ENCODE measurements at regions not wholly inside any gene's neighbourhood (a gene's known extent, or its start where the extent isn't known, plus 50 kb on each side); places are given as distances from the start of the nearest gene placed in this dataset.

DNA sequence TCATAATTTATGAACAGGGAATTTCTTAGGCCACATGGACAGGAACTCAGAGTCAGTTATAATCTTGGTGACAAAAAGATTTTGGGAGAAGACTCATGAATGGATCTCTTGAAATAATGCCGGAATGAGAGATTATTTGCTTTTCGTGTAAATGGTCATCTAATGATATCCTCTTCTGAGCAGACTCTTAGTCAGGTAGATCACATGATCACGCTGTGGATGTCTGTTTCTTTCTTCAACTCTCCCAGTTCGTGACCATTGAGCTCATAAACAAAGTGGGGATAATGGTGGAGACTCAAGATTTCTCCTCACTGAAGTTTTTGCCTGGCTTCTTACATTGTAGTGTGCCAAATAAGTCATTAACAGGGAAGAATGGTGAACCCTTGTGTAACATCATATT is 133.1 kb upstream of the CBLB start:
- Histone ChIP-seq H3K27ac (replicated peaks in 1 of 4) (no peak overlapping the region), H3K4me1 (peaks cover 0 to 7% (median 0%) of the 10 kb centered on the region in 4 donors), H3K36me3 (no peaks in the 10 kb centered on the region), H3K4me3 (no peak overlapping the region), H3K9me3 (peaks cover 0 to 7% (median 3%) of the 10 kb centered on the region in 4 donors), H3K27me3 (no peaks in the 10 kb centered on the region)
- intact Hi-C loops (cut with DNase I): no loop called here
- no peak for DNase-seq (ENCODE audit: extremely low spot score)
- TF ChIP-seq POLR2A (IDR thresholded peaks at IDR 0.05; ENCODE audit: low read depth) (no peak), EP300 (IDR thresholded peaks at IDR 0.05) (no peak), POLR2AphosphoS5 (IDR thresholded peaks at IDR 0.05) (no peak)
- TF ChIP-seq, protein P1, sequence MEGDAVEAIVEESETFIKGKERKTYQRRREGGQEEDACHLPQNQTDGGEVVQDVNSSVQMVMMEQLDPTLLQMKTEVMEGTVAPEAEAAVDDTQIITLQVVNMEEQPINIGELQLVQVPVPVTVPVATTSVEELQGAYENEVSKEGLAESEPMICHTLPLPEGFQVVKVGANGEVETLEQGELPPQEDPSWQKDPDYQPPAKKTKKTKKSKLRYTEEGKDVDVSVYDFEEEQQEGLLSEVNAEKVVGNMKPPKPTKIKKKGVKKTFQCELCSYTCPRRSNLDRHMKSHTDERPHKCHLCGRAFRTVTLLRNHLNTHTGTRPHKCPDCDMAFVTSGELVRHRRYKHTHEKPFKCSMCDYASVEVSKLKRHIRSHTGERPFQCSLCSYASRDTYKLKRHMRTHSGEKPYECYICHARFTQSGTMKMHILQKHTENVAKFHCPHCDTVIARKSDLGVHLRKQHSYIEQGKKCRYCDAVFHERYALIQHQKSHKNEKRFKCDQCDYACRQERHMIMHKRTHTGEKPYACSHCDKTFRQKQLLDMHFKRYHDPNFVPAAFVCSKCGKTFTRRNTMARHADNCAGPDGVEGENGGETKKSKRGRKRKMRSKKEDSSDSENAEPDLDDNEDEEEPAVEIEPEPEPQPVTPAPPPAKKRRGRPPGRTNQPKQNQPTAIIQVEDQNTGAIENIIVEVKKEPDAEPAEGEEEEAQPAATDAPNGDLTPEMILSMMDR (IDR thresholded peaks at IDR 0.05): no peak
- WGBS: 94% methylated on average over 4 of the region's 4 CpGs

GRCh38 chr3:106004137-106004681 is 135.4 kb upstream of the CBLB start:
- WGBS: 69% methylated on average over 5 of the region's 5 CpGs
- no peak for TF ChIP-seq POLR2A (IDR thresholded peaks at IDR 0.05; ENCODE audit: low read depth)
- TF ChIP-seq POLR2AphosphoS5 (IDR thresholded peaks at IDR 0.05): no peak
- TF ChIP-seq, protein P1 (IDR thresholded peaks at IDR 0.05): no peak
- TF ChIP-seq EP300 (IDR thresholded peaks at IDR 0.05): no peak
- DNase-seq (ENCODE audit: extremely low spot score): no peak
- Histone ChIP-seq H3K27ac (replicated peaks in 1 of 4) (no peak overlapping the region), H3K9me3 (peaks cover 0 to 4% (median 0%) of the 10 kb centered on the region in 4 donors), H3K4me3 (peak overlapping the region in 3 of 4 donors; percentile 1 to 24 (median 14)), H3K4me1 (no peaks in the 10 kb centered on the region), H3K36me3 (no peaks in the 10 kb centered on the region), H3K27me3 (no peaks in the 10 kb centered on the region)
- intact Hi-C loops (cut with DNase I): no loop called here

- intact Hi-C loops (cut with DNase I): no loop called here
- Histone ChIP-seq H3K27me3 (no peaks in the 10 kb centered on the region), H3K4me1 (no peaks in the 10 kb centered on the region), H3K9me3 (no peaks in the 10 kb centered on the region), H3K27ac (replicated peaks in 1 of 4) (no peak overlapping the region), H3K4me3 (no peak overlapping the region), H3K36me3 (no peaks in the 10 kb centered on the region)
- 90% methylated on average over 3 of the region's 3 CpGs for WGBS
- TF ChIP-seq, protein P1 (IDR thresholded peaks at IDR 0.05): no peak
- TF ChIP-seq POLR2AphosphoS5 (IDR thresholded peaks at IDR 0.05) (no peak), POLR2A (IDR thresholded peaks at IDR 0.05; ENCODE audit: low read depth) (no peak), EP300 (IDR thresholded peaks at IDR 0.05) (no peak)
- DNase-seq (ENCODE audit: extremely low spot score): no peak
Measured at GRCh38 chr3:106004826-106005225, 136.0 kb upstream of the CBLB start.

DNA sequence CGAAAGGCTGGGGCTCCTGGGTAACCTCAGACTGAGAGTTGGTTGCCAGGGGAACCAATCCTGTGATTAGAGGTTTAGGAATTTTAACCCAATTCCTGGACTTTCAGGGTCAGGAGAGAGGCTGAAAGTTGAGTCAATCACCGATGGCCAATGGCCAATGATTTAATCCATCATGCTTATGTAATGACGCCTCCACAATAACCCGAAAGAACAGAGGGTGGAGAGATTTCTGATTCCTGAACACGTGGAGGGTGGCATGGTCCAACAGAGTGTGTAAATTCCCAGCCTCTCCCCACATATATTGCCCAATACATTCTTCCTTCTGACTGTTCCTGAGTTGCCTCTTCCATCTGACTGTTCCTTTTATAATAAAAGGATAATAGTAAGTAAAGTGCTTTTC is 137.2 kb upstream of the CBLB start:
- no peak overlapping the region for H3K27ac ChIP-seq (replicated peaks in 1 of 4)
- no peak for DNase-seq (ENCODE audit: extremely low spot score)
- H3K9me3 ChIP-seq: no peaks in the 10 kb centered on the region
- no peak overlapping the region for H3K4me3 ChIP-seq
- no peaks in the 10 kb centered on the region for H3K27me3 ChIP-seq
- intact Hi-C loops (cut with DNase I): no loop called here
- TF ChIP-seq POLR2A (IDR thresholded peaks at IDR 0.05; ENCODE audit: low read depth) (no peak), EP300 (IDR thresholded peaks at IDR 0.05) (no peak), POLR2AphosphoS5 (IDR thresholded peaks at IDR 0.05) (no peak)
- TF ChIP-seq, protein P1 (IDR thresholded peaks at IDR 0.05): no peak
- H3K36me3 ChIP-seq: no peaks in the 10 kb centered on the region
- no peaks in the 10 kb centered on the region for H3K4me1 ChIP-seq
- WGBS: 84% methylated on average over 5 of the region's 5 CpGs

DNA sequence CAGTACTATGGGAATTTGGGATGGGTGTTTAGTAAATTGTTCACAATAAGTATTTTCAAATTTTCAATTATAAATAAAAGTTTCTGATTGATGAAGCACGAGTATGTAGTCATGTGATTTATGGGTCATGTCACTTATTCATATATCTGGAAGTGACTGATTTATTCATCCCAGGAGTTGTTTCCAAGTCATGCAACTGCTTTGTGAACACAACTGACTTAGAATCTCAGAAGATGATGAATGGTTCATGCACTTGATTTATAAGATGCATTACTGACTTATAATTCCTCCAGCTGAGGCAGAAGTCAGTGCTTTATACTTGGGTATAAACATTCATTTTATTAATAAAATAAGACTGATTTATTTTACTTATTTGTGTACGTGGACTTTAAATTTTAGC is 137.8 kb upstream of the CBLB start:
- H3K4me1 ChIP-seq: no peaks in the 10 kb centered on the region
- no peaks in the 10 kb centered on the region for H3K27me3 ChIP-seq
- no peak for TF ChIP-seq EP300 (IDR thresholded peaks at IDR 0.05)
- no peak for TF ChIP-seq POLR2A (IDR thresholded peaks at IDR 0.05; ENCODE audit: low read depth)
- TF ChIP-seq, protein P1 (IDR thresholded peaks at IDR 0.05): no peak
- no peak for TF ChIP-seq POLR2AphosphoS5 (IDR thresholded peaks at IDR 0.05)
- WGBS: 69% methylated on average over 2 of the region's 2 CpGs
- no peak overlapping the region for H3K4me3 ChIP-seq
- no peak for DNase-seq (ENCODE audit: extremely low spot score)
- no peaks in the 10 kb centered on the region for H3K9me3 ChIP-seq
- intact Hi-C loops (cut with DNase I): no loop called here
- no peaks in the 10 kb centered on the region for H3K36me3 ChIP-seq
- no peak overlapping the region for H3K27ac ChIP-seq (replicated peaks in 1 of 4)

All from esophagus muscularis mucosa (tissue), 4 donors.